Fibroblast of skin of back (primary cell): ENCODE measurements at regions not wholly inside any gene's neighbourhood (a gene's known extent, or its start where the extent isn't known, plus 50 kb on each side); places are given as distances from the start of the nearest gene placed in this dataset.
"Not testable (repeated sequence)": the region's sequence is repeated elsewhere in the genome, so short reads cannot be mapped to it uniquely, and the experiment has no call there.

Experiments
- DNase-seq: peaks from one replicate; pipeline ENCODE4 v3.0.0-alpha.2; 2013

GRCh38 chr1:191517826-191518225 lies 640.4 kb upstream of the RGS18 start:
- no peak for DNase-seq

- DNase-seq = no peak
Measured at GRCh38 chr1:191519519-191519918, 638.7 kb upstream of the RGS18 start.

GRCh38 chr1:191520345-191520744 lies 637.9 kb upstream of the RGS18 start:
- no peak for DNase-seq

- DNase-seq = not testable (repeated sequence)
Measured at GRCh38 chr1:191525944-191526343, 632.3 kb upstream of the RGS18 start.

GRCh38 chr1:191528275-191528674 lies 630.0 kb upstream of the RGS18 start:
- DNase-seq = no peak

- no peak for DNase-seq
Measured at GRCh38 chr1:191530928-191531327, 627.3 kb upstream of the RGS18 start.

- DNase-seq = no peak
Measured at GRCh38 chr1:191533254-191533653, 625.0 kb upstream of the RGS18 start.

GRCh38 chr1:191536791-191537429 lies 621.4 kb upstream of the RGS18 start:
- DNase-seq = no peak

GRCh38 chr1:191541758-191542157 lies 616.5 kb upstream of the RGS18 start:
- no peak for DNase-seq

- no peak for DNase-seq
Measured at GRCh38 chr1:191542444-191542843, 615.8 kb upstream of the RGS18 start.

GRCh38 chr1:191546803-191547202 lies 611.5 kb upstream of the RGS18 start:
- no peak for DNase-seq

- no peak for DNase-seq
Measured at GRCh38 chr1:191551019-191551418, 607.2 kb upstream of the RGS18 start.

GRCh38 chr1:191558379-191558778 lies 599.9 kb upstream of the RGS18 start:
- DNase-seq = no peak

- no peak for DNase-seq
Measured at GRCh38 chr1:191561276-191561675, 597.0 kb upstream of the RGS18 start.

- no peak for DNase-seq
Measured at GRCh38 chr1:191564275-191564674, 594.0 kb upstream of the RGS18 start.

- DNase-seq = no peak
Measured at GRCh38 chr1:191572479-191572878, 585.8 kb upstream of the RGS18 start.

GRCh38 chr1:191575180-191575579 lies 583.1 kb upstream of the RGS18 start:
- DNase-seq = peak; percentile 79

GRCh38 chr1:191575746-191576145 lies 582.5 kb upstream of the RGS18 start:
- peak; percentile 15 for DNase-seq

- no peak for DNase-seq
Measured at GRCh38 chr1:191577213-191577612, 581.0 kb upstream of the RGS18 start.

- DNase-seq = no peak
Measured at GRCh38 chr1:191578281-191578680, 580.0 kb upstream of the RGS18 start.

GRCh38 chr1:191579019-191579418 lies 579.2 kb upstream of the RGS18 start:
- DNase-seq = no peak

- DNase-seq = no peak
Measured at GRCh38 chr1:191582169-191582568, 576.1 kb upstream of the RGS18 start.

GRCh38 chr1:191585095-191585494 lies 573.2 kb upstream of the RGS18 start:
- no peak for DNase-seq

GRCh38 chr1:191588905-191589304 lies 569.4 kb upstream of the RGS18 start:
- no peak for DNase-seq

- no peak for DNase-seq
Measured at GRCh38 chr1:191589536-191589935, 568.7 kb upstream of the RGS18 start.
